Right atrium auricular region (tissue), 2 donors: ENCODE measurements at regions not wholly inside any gene's neighbourhood (a gene's known extent, or its start where the extent isn't known, plus 50 kb on each side); places are given as distances from the start of the nearest gene placed in this dataset.

Experiments used
- DNase-seq: peaks from one replicate; pipeline ENCODE4 v3.0.0-alpha.2; 2019; ENCODE audit warnings: low spot score
- H3K27ac ChIP-seq, 2 donors: fragments of 200-600 bp; sonication (generic); 1 replicate in 1 of 2; 2 replicates in 1 of 2; pipeline ENCODE4 v1.5.1; 2016 to 2019
- H3K27me3 ChIP-seq, 2 donors: fragments of 200-600 bp; sonication (generic); one replicate each; pipeline versions ENCODE4 v1.5.1 to v1.6.0; 2017 to 2019
- H3K36me3 ChIP-seq: fragments of 200-600 bp; sonication (generic); one replicate; pipeline ENCODE4 v1.5.1; 2016
- H3K4me1 ChIP-seq, 2 donors: fragments of 200-600 bp; sonication (generic); one replicate each; pipeline versions ENCODE4 v1.5.1 to v1.6.0; 2017 to 2019
- H3K4me3 ChIP-seq, 2 donors: fragments of 200-600 bp; sonication (generic); 1 replicate in 1 of 2; 2 replicates in 1 of 2; pipeline ENCODE4 v1.5.1; 2017 to 2019; ENCODE audit warnings: mild to moderate bottlenecking in 1 of 2, moderate library complexity in 1 of 2
- H3K9me3 ChIP-seq, 2 donors: fragments of 200-600 bp; sonication (generic); one replicate each; pipeline ENCODE4 v1.5.1; 2019
- TF ChIP-seq, protein P1 (sequence below), 2 donors: fragments of 200-600 bp; sonication (generic); IDR thresholded peaks; one replicate each; pipeline ENCODE4 v1.5.1; 2019; ENCODE audit warnings: antibody characterized with exemption in 2 of 2

DNA sequence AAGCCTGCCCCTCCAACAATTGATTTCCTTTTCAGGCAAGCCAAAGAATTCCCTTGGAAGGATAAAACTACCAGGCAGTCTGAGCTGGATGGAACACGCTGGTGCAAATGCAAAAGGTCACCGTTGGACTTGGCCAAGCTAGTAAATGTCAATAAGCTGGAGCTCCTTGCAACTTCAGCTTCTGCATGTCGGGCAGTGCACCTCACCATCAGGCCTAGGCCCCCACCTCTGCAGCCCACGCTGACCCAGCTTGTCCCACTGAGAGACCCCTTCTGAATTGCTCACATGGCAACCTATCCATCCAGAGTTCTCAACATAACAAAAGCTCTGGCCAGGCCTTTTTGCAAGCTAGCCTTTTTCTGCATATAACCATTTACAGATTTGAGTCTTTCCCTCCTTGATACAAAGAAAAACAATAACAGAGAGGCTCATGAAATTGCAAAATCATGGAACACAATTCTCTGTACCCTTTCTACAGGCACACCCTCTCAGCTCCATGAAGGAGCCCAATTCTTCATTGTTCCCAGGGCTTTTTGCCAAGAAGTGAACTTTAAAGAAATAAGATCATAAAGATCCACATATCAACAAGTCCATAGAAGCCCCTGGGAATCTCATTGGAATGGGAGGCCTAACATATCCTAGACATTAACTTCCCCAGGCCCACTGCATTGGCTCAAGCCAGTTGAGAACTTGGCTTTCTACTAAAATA lies 123.9 kb upstream of the SLIT3 start:
- H3K4me1 ChIP-seq = no peaks in the 10 kb centered on the region
- no peaks in the 10 kb centered on the region for H3K9me3 ChIP-seq
- H3K4me3 ChIP-seq = no peak overlapping the region
- H3K36me3 ChIP-seq = no peaks in the 10 kb centered on the region
- no peak for DNase-seq
- H3K27me3 ChIP-seq = no peaks in the 10 kb centered on the region
- H3K27ac ChIP-seq = no peak overlapping the region
- TF ChIP-seq, protein P1, sequence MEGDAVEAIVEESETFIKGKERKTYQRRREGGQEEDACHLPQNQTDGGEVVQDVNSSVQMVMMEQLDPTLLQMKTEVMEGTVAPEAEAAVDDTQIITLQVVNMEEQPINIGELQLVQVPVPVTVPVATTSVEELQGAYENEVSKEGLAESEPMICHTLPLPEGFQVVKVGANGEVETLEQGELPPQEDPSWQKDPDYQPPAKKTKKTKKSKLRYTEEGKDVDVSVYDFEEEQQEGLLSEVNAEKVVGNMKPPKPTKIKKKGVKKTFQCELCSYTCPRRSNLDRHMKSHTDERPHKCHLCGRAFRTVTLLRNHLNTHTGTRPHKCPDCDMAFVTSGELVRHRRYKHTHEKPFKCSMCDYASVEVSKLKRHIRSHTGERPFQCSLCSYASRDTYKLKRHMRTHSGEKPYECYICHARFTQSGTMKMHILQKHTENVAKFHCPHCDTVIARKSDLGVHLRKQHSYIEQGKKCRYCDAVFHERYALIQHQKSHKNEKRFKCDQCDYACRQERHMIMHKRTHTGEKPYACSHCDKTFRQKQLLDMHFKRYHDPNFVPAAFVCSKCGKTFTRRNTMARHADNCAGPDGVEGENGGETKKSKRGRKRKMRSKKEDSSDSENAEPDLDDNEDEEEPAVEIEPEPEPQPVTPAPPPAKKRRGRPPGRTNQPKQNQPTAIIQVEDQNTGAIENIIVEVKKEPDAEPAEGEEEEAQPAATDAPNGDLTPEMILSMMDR (IDR thresholded peaks at IDR 0.05) = no peak

DNA sequence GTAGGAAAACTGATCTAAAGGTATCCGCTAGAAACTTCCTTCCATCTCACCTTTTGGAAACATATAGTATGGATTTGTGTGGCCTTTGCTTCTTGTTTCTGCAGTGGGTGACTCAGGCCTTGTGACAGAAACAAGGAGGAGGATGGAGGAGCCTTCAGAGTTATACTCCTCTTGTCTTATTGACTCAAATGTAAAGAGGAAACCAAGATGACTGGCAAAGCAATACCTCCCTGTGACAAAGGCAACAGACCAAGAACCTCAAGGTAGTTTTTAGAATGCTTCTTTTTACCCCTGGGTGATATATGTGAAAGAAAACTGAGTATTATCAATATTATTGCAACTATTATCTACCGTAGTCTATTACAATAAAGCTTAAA lies 123.3 kb upstream of the SLIT3 start:
- no peaks in the 10 kb centered on the region for H3K9me3 ChIP-seq
- H3K4me3 ChIP-seq = no peak overlapping the region
- H3K27ac ChIP-seq = no peak overlapping the region
- TF ChIP-seq, protein P1 (IDR thresholded peaks at IDR 0.05) = no peak
- H3K4me1 ChIP-seq = no peaks in the 10 kb centered on the region
- no peaks in the 10 kb centered on the region for H3K27me3 ChIP-seq
- DNase-seq = no peak
- H3K36me3 ChIP-seq = no peaks in the 10 kb centered on the region

DNA sequence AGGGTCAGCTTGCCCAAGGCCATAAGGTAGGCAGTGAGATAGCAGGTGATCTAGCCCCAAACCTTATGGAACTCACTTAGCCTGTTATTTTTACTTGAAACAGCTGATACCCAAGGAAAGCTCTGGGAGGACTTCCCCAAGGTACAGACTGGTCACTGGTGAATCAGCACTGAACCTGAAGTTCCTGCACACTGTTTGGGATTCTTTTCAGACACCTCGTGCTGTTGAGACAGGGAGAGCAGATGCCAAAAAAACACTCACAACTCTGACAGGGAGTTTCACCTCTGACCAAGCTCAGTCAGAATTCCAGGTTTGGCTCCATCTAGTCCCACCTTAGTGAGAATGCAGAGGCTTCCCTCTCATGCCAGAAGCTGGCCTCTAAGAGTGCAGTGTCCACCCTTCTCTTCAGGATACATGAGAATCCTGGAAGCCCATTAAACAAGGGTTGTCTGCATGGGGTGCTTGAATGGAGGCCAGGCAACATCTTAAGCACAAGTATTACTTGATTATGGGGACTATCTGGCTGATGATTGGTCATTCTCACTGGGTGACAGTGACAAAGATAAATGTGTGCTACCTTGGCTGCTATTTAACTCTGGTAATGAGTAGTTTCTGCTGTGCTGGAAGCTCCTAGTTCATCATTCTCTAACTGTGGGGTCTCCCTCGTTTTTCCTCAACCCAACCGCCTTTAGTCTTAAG lies 122.8 kb upstream of the SLIT3 start:
- no peaks in the 10 kb centered on the region for H3K4me1 ChIP-seq
- H3K27me3 ChIP-seq = no peaks in the 10 kb centered on the region
- no peak overlapping the region for H3K4me3 ChIP-seq
- no peak overlapping the region for H3K27ac ChIP-seq
- no peaks in the 10 kb centered on the region for H3K9me3 ChIP-seq
- H3K36me3 ChIP-seq = no peaks in the 10 kb centered on the region
- TF ChIP-seq, protein P1 (IDR thresholded peaks at IDR 0.05) = no peak
- no peak for DNase-seq

DNA sequence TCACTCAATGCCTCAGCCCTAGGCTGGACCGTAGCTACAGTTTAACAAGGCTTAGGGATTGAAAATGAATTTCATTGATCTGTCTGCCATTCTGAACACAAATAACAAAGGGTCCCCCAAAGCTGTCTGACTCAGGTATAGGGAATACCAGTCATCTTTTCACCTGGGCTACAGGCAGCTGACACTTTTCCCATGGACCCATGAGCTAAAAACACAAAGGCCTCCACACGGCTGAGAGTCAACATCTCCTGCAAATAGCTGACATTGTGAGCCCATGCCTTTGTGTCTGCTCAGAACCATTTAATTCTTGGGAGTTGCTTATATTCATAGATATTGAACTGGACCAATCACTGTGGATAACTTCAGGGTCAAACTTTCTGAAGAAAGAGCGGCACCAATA lies 121.1 kb upstream of the SLIT3 start:
- TF ChIP-seq, protein P1 (IDR thresholded peaks at IDR 0.05) = no peak
- no peak for DNase-seq
- no peaks in the 10 kb centered on the region for H3K27me3 ChIP-seq
- H3K27ac ChIP-seq = no peak overlapping the region
- H3K9me3 ChIP-seq = no peaks in the 10 kb centered on the region
- H3K36me3 ChIP-seq = no peaks in the 10 kb centered on the region
- H3K4me1 ChIP-seq = peaks cover 0 to 4% of the 10 kb centered on the region in 2 donors
- no peak overlapping the region for H3K4me3 ChIP-seq

DNA sequence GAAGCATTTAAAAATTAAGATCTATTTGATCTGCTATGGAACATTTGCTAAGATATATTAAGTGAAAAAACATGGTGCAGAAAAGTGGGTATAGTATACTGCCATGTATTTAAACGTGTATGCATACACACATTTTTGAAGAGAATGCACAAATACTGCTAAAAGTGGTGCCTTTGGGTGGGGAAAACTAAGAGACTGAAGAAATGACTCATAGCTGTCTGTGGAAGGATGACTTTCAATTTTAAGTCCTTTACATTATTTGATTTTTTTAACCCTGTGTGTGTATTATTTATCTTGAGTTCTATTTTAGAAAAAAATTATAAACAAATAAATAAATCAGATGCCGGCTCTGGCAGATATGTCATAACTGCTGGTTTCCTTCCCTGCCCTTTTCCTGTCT lies 120.7 kb upstream of the SLIT3 start:
- Histone ChIP-seq H3K27me3 (no peaks in the 10 kb centered on the region), H3K27ac (no peak overlapping the region), H3K4me3 (no peak overlapping the region), H3K4me1 (peaks cover 0 to 4% of the 10 kb centered on the region in 2 donors), H3K36me3 (no peaks in the 10 kb centered on the region), H3K9me3 (no peaks in the 10 kb centered on the region)
- no peak for DNase-seq
- TF ChIP-seq, protein P1 (IDR thresholded peaks at IDR 0.05) = no peak
